ENCODE measurements at regions not wholly inside any gene's neighbourhood (a gene's known extent, or its start where the extent isn't known, plus 50 kb on each side); places are given as distances from the start of the nearest gene placed in this dataset.

GRCh38 chr1:14010476-14010875 lies 310.5 kb downstream of the PRDM2 start:
- TF ChIP-seq, protein P1, sequence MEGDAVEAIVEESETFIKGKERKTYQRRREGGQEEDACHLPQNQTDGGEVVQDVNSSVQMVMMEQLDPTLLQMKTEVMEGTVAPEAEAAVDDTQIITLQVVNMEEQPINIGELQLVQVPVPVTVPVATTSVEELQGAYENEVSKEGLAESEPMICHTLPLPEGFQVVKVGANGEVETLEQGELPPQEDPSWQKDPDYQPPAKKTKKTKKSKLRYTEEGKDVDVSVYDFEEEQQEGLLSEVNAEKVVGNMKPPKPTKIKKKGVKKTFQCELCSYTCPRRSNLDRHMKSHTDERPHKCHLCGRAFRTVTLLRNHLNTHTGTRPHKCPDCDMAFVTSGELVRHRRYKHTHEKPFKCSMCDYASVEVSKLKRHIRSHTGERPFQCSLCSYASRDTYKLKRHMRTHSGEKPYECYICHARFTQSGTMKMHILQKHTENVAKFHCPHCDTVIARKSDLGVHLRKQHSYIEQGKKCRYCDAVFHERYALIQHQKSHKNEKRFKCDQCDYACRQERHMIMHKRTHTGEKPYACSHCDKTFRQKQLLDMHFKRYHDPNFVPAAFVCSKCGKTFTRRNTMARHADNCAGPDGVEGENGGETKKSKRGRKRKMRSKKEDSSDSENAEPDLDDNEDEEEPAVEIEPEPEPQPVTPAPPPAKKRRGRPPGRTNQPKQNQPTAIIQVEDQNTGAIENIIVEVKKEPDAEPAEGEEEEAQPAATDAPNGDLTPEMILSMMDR (IDR thresholded peaks at IDR 0.05), result no peak
- TF ChIP-seq POLR2A (IDR thresholded peaks at IDR 0.05), result no peak
